ENCODE measurements at regions not wholly inside any gene's neighbourhood (a gene's known extent, or its start where the extent isn't known, plus 50 kb on each side); places are given as distances from the start of the nearest gene placed in this dataset.

GRCh38 chr6:63395381-63395780 lies 75.6 kb upstream of the LGSN start:
- no peak for TF ChIP-seq CTCF (IDR thresholded peaks at IDR 0.05)
- no peak for TF ChIP-seq EP300 (IDR thresholded peaks at IDR 0.05; ENCODE audit: low read depth)
